ENCODE measurements at regions not wholly inside any gene's neighbourhood (a gene's known extent, or its start where the extent isn't known, plus 50 kb on each side); places are given as distances from the start of the nearest gene placed in this dataset.

- no peak for TF ChIP-seq POLR2A (IDR thresholded peaks at IDR 0.05)
- TF ChIP-seq CTCF (IDR thresholded peaks at IDR 0.05 in 4 of 5, conservative IDR thresholded peaks at IDR 0.05 in 1 of 5): no peak
Measured at GRCh38 chr5:155308289-155308688, 294.7 kb downstream of the KIF4B start.

Data from gastrocnemius medialis (tissue), 4 donors.